GM19452 (cell line): ENCODE measurements at regions not wholly inside any gene's neighbourhood (a gene's known extent, or its start where the extent isn't known, plus 50 kb on each side); places are given as distances from the start of the nearest gene placed in this dataset.

ENCODE experiments used
- ATAC-seq: cut with Tn5 transposase; IDR thresholded peaks from one replicate; pipeline ENCODE4 v1.9.1; 2021; ENCODE audit not compliant: unreplicated experiment

GRCh38 chr14:51507906-51508511 lies 143.7 kb upstream of the FRMD6 start:
- ATAC-seq = no peak

DNA sequence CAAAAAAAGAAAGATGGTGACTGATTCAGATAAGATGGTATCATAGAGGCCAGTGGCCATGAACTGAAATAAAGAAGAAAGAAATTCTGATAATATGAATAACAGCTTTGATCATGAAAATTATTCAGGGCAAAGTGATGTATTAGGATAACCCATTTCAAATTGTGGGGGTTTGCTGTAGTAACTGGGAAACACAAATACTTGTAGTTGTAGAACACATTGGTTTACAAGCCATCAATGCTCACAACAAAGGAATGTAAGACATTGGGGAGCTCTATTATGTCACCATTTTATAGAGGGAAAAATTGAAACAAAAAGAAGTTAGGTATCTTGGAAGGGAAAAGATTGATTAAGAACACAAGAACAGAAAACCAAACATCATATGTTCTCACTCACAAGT lies 140.4 kb upstream of the FRMD6 start:
- ATAC-seq = no peak

- no peak for ATAC-seq
Observed at GRCh38 chr14:51512316-51512715, 139.4 kb upstream of the FRMD6 start.

GRCh38 chr14:51513281-51513680 lies 138.4 kb upstream of the FRMD6 start:
- ATAC-seq = no peak

DNA sequence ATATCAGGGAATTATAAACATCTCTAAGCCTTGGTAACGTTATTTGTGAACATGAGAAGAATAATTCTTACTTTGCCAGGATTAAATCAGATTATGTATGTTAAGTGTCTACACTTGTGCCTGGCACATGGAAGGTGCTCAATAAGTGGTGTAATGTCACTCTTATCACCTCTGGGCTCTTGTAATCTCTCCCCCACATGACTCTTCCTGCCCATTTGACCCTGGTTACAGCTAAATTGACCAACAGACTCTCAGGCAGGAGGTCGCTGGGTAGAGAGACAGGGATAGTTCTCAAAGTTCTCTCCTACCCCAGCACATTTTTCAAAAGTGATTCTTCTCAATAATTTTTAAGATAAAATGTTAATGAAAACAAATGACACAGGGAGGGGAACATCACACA lies 137.8 kb upstream of the FRMD6 start:
- no peak for ATAC-seq

- no peak for ATAC-seq
Observed at GRCh38 chr14:51515611-51516010, 136.1 kb upstream of the FRMD6 start.

DNA sequence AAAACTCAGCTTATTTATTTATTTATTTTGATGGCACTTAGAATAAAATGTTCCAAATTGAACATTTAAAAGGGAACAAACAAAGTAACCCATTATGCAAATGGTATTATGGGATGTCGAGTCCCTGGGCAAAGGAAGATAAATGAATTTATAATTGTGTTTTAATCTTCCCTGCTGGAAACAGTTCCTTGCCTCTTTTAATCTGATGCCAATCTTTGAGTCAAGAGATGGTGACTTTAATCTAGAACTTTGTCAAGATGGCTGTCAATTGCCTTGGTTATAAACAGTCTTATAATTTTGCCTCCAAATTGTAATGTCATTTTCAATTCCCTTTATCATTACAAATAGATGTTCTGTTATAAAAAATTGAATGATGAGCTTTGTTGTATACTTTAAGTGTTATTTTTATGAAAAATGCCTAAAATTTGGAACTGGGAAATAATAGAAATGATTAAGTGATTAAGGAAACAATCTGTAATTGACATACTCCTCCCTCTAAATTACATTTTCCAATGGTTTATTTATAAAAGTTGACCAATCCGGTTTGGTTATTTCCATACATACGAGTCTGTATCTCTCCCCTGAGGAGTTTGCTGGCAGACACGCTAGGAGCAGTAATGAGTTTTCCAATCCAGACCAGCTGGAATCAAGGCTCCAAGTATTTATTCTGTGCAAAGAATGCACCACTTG lies 134.9 kb upstream of the FRMD6 start:
- no peak for ATAC-seq

DNA sequence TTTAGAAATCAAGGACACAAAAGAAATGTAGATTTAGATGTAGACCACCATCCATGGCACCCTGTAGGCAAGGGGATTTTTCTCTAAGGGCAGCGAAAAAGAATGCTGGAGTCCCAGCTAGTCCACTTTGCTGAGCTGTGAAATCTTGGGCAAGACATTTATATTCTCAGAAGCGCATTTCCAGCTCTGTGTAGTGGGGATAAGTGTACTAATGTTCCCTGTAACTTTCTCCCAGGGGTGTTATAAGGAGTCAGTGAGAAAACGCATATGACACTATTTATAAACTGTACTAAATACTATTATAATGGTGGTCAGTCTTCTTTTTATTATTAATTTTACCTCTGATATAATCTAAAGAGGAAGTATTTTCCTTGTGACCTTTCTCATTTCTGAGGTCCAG lies 133.4 kb upstream of the FRMD6 start:
- ATAC-seq = no peak

DNA sequence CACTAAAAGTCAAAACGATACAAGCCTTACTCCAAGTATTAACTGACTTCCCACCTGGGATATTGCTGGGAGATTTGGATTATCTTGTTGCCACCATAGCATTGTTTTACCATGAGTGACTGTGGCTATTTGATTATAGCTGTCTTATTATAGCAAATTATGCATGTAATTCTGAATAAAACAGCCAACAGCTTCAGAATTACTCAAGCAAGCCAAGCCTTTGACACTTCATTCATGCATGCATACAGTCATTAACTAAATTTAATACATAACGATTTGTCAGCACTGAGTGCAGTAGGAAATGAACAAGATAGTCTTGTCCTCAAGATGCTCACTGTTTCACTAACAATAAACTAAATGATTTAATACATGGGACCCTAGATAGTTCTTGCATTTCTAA lies 133.0 kb upstream of the FRMD6 start:
- ATAC-seq = no peak

- no peak for ATAC-seq
Observed at GRCh38 chr14:51520087-51520486, 131.6 kb upstream of the FRMD6 start.

DNA sequence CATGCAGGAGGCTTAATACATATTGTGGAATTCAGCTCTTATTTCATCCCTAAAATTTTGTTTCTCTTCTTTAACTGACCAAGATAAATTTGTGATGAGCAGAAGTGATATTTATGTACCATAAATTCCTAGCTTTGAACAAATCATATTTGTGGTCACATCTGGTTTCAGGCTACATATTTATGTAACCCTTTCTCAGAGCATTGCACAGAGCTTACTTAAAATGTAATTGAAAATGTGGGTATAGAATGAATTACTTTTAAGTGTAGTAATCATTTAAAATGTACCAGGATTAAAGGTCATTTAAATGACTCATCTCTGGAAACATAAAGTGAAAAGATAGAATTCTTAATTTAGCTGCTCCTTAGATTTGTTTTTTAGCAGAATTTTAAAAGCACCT lies 129.9 kb upstream of the FRMD6 start:
- no peak for ATAC-seq

- no peak for ATAC-seq
Observed at GRCh38 chr14:51523243-51523642, 128.5 kb upstream of the FRMD6 start.

DNA sequence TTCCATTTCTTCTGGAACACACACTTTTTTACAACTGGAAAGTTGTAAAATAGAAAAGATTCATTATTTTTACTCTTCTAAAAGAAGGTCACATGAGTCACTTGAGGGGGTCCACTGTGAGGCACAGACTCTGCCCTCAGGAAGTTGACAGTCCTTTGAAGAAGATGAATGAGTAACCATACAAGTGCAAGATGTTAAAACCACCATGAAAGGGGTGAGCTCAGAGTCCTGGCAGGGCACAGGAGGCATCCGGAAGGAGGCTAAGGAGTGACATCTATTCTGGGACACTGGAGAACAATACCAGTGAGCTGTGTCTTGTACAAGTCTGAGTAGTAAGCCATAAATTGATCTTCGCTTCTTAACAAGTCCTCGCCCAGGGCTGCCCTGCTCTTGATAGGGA lies 126.0 kb upstream of the FRMD6 start:
- ATAC-seq = no peak

GRCh38 chr14:51527073-51527472 lies 124.6 kb upstream of the FRMD6 start:
- no peak for ATAC-seq

DNA sequence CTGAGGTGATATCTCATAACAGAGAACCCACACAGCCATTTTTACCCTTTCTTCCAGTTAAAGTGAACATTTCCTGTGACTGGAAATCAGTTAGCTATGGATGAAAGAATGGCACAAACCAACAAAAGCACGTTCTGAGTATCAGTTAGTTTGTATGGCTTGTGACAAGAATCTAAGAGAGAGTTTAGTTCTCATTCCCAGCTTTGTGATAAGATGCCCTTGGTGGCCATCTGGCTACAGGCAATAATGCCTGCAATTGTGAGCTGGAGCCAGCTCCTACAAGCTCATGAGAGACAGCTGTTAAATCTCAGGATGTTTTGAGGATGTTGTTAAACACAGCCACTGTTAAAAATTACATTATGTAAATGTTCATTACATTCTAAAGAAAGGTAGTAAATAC lies 122.0 kb upstream of the FRMD6 start:
- ATAC-seq = no peak

DNA sequence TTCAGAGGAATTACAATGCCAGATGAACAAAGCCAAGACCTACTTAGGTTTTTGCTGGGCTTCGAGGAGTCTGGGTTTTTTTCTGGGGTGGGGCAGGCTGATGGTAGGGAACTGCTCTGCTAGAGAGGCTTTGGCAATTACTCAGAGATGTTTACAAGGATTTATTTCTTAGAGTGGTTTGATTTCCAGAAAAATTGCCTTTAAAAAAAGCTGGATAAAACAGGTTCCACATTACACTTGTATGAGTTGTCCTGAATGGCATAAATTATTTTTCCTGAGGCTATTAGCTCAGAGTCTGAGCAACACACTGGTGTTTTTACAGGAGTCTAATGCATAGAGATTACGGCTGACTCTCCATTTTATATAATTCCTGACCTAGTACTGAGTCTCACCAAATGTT lies 118.5 kb upstream of the FRMD6 start:
- ATAC-seq = no peak

- no peak for ATAC-seq
Observed at GRCh38 chr14:51533872-51534553, 117.7 kb upstream of the FRMD6 start.

DNA sequence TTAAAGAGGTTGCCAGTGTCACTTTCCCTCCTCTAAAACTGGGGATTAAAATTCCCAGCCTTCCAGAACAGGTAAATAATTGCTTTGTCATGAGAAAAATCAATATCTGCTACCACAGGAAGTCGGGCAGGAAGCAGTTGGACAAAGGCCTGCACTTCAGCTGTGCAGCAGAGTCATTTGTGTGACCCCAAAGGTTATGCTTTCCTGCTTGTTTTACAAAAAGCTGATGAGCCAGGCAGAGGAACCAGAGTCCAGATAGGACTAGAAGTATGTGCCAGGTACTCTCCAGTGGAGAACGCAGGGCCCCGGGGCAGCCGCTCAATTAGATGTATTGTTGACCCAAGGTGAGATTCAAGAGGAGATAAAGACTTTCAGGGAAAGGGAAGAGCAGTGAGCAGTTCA lies 117.1 kb upstream of the FRMD6 start:
- ATAC-seq = no peak

- ATAC-seq = no peak
Observed at GRCh38 chr14:51535443-51536044, 116.2 kb upstream of the FRMD6 start.

DNA sequence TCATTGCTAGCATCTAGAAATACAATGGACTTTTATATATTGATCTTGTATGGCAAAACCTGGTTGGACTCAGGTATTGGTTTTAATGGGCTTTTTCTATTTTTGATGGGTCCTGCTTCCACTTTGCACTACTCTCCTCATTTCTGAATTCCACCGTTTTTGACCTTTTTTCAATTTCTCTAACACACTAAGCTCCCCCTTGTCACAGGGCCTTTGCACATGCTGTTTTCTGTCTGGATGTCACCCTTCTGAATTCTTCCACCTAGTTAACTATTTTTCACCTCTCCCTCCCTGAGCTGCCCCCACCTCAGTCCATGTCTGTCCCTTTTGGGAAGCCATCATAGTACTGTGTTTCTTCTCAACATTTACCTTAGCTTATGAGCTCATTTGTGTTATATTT lies 112.7 kb upstream of the FRMD6 start:
- no peak for ATAC-seq

DNA sequence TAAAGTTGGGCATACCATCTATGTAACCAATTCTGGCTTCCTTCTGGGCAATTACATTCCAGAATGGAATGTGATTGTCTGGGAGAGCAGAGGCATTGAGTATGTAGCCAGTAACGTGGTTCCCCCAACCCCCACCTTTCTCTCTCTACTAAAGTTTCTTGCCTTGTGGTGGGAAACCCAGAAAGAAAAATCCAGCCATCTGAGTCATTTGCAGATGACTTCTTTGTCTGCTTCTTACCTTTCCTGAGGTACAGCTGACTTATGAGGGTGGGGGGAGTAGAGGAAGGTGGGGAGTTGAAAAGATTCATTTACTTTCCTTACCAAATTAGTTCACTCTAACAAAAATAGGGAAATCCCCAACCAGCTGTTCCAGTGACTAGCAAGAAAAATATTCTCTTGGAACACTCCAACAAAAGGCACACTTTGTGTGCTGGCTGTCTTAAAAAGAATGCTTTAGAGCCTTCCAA lies 112.1 kb upstream of the FRMD6 start:
- no peak for ATAC-seq

DNA sequence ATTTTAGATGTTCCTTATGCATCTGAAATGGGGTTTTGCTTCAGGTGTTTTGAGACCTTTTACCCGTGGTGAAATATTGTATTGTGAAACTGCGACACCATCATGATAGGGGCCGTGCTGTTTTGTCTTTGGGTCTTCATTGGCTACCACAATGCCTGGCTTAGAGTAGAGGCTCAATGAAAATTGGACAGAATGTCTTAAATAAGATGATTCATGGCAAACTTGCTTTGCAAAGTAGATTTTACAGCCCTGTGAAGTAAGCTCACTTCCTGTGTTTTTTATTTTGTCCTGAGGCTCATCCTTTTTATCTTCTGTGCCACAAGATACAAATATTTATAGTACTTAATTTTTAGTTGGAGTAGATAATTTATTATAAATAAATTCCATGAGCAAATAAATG lies 111.3 kb upstream of the FRMD6 start:
- no peak for ATAC-seq
